Tibial artery (tissue), 4 donors: ENCODE measurements at regions not wholly inside any gene's neighbourhood (a gene's known extent, or its start where the extent isn't known, plus 50 kb on each side); places are given as distances from the start of the nearest gene placed in this dataset.

Experiments used
- DNase-seq, 2 donors: peaks; one replicate each; pipeline ENCODE4 v3.0.0-alpha.2; 2019
- H3K27ac ChIP-seq, 2 donors: fragments of 200-600 bp; sonication (generic) in 1 of 2; 1 replicate in 1 of 2; 2 replicates in 1 of 2; pipeline ENCODE4 v1.5.1; 2018 to 2019; ENCODE audit warnings: mild to moderate bottlenecking in 1 of 2
- H3K27me3 ChIP-seq, 2 donors: fragments of 200-600 bp; sonication (generic) in 1 of 2; one replicate each; pipeline versions ENCODE4 v1.5.1 to v1.6.0; 2016 to 2019
- H3K36me3 ChIP-seq, 3 donors: fragments of 200-600 bp; sonication (generic) in 2 of 3; one replicate each; pipeline ENCODE4 v1.5.1; 2016 to 2019; ENCODE audit warnings: mild to moderate bottlenecking in 2 of 3
- H3K4me1 ChIP-seq, 4 donors: fragments of 200-600 bp; sonication (generic) in 2 of 4; 1 replicate in 3 of 4; 2 replicates in 1 of 4; pipeline ENCODE4 v1.5.1; 2016 to 2019
- H3K4me3 ChIP-seq, 2 donors: fragments of 200-600 bp; sonication (generic) in 1 of 2; 1 replicate in 1 of 2; 2 replicates in 1 of 2; pipeline ENCODE4 v1.5.1; 2018 to 2019; ENCODE audit warnings: mild to moderate bottlenecking in 2 of 2
- H3K9me3 ChIP-seq, 3 donors: fragments of 200-600 bp; sonication (generic) in 1 of 3; one replicate each; pipeline ENCODE4 v1.5.1; 2016 to 2019
- CTCF ChIP-seq, 2 experiments: fragments of 200-600 bp in 1 of 2; fragments of 450-650 bp in 1 of 2; IDR thresholded peaks; one replicate each; pipeline ENCODE4 v1.5.1; 2017 to 2019; ENCODE audit warnings: antibody characterized with exemption in 2 of 2, mild to moderate bottlenecking in 1 of 2, moderate library complexity in 1 of 2
- intact Hi-C: fragments of 100-400 bp; cut with DNase I; formaldehyde crosslinking; loops from one replicate; pipeline ENCODE4 v1.15.0; 2023; ENCODE audit warnings: low total_unique reads

GRCh38 chr9:29976981-29977380 is 2403.7 kb upstream of the C9orf72 start:
- no peak overlapping the region for H3K27ac ChIP-seq
- H3K4me3 ChIP-seq = no peak overlapping the region
- H3K4me1 ChIP-seq = no peaks in the 10 kb centered on the region
- intact Hi-C loops = no loop called here
- no peaks in the 10 kb centered on the region for H3K27me3 ChIP-seq
- TF ChIP-seq CTCF (IDR thresholded peaks at IDR 0.05) = no peak
- no peaks in the 10 kb centered on the region for H3K36me3 ChIP-seq
- H3K9me3 ChIP-seq = no peaks in the 10 kb centered on the region
- DNase-seq = no peak

- no peaks in the 10 kb centered on the region for H3K36me3 ChIP-seq
These were observed 2403.4 kb upstream of the ACO1 start for GRCh38 chr9:29981013-29981412.

GRCh38 chr9:29999645-30000044 is 2384.8 kb upstream of the ACO1 start:
- no peak for DNase-seq
- Histone ChIP-seq H3K36me3 (no peaks in the 10 kb centered on the region), H3K27me3 (no peaks in the 10 kb centered on the region), H3K9me3 (no peaks in the 10 kb centered on the region), H3K4me1 (no peaks in the 10 kb centered on the region), H3K4me3 (no peak overlapping the region), H3K27ac (no peak overlapping the region)
- intact Hi-C loops = no loop called here
- no peak for TF ChIP-seq CTCF (IDR thresholded peaks at IDR 0.05)

More at GRCh38 chr9:29981013-29981412, 2403.4 kb upstream of the ACO1 start:
- intact Hi-C loops = no loop called here
- Histone ChIP-seq H3K9me3 (no peaks in the 10 kb centered on the region), H3K4me3 (no peak overlapping the region), H3K27me3 (no peaks in the 10 kb centered on the region), H3K27ac (no peak overlapping the region), H3K4me1 (no peaks in the 10 kb centered on the region)
- TF ChIP-seq CTCF (IDR thresholded peaks at IDR 0.05) = no peak
- DNase-seq = no peak

- no peak overlapping the region for H3K27ac ChIP-seq
- H3K9me3 ChIP-seq = no peaks in the 10 kb centered on the region
- no peaks in the 10 kb centered on the region for H3K27me3 ChIP-seq
- no peak for TF ChIP-seq CTCF (IDR thresholded peaks at IDR 0.05)
- H3K4me3 ChIP-seq = no peak overlapping the region
- no peaks in the 10 kb centered on the region for H3K36me3 ChIP-seq
- no peak for DNase-seq
- intact Hi-C loops = no loop called here
- H3K4me1 ChIP-seq = no peaks in the 10 kb centered on the region
These were observed 2373.8 kb upstream of the ACO1 start for GRCh38 chr9:30010691-30011090.

GRCh38 chr9:30012622-30013021 is 2371.8 kb upstream of the ACO1 start:
- no peaks in the 10 kb centered on the region for H3K4me1 ChIP-seq
- H3K27ac ChIP-seq = no peak overlapping the region
- no peak overlapping the region for H3K4me3 ChIP-seq
- no peaks in the 10 kb centered on the region for H3K36me3 ChIP-seq
- TF ChIP-seq CTCF (IDR thresholded peaks at IDR 0.05) = no peak
- intact Hi-C loops = no loop called here
- no peaks in the 10 kb centered on the region for H3K27me3 ChIP-seq
- H3K9me3 ChIP-seq = no peaks in the 10 kb centered on the region
- DNase-seq = no peak

GRCh38 chr9:30015073-30015472 is 2369.4 kb upstream of the ACO1 start:
- Histone ChIP-seq H3K9me3 (no peaks in the 10 kb centered on the region), H3K4me1 (no peaks in the 10 kb centered on the region), H3K27ac (no peak overlapping the region), H3K4me3 (no peak overlapping the region), H3K36me3 (no peaks in the 10 kb centered on the region), H3K27me3 (no peaks in the 10 kb centered on the region)
- intact Hi-C loops = no loop called here
- DNase-seq = no peak
- TF ChIP-seq CTCF (IDR thresholded peaks at IDR 0.05) = no peak
